ENCODE measurements at regions not wholly inside any gene's neighbourhood (a gene's known extent, or its start where the extent isn't known, plus 50 kb on each side); places are given as distances from the start of the nearest gene placed in this dataset.

DNA sequence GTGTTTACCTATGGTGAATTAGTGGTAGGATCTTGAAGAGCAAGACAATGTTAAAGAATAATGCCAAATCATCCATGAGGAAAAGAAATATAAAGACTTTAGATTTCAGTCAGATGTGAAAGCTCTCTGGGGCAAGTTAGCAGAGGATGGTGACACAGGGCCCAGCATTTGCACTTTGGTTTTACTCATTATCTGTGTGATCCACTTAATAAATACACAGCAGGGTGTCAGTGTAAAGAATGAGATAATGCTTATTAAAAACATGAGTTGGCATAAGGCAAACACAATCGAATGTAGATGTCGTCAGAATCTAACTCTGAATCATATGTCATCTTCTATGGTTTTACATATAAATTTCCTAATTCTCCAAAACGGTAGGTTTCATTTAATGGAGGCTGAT, 130.4 kb upstream of the PREP start:
- TF ChIP-seq POLR2A (IDR thresholded peaks at IDR 0.05) (no peak), CTCF (IDR thresholded peaks at IDR 0.05 in 4 of 5, conservative IDR thresholded peaks at IDR 0.05 in 1 of 5) (no peak)

All from gastrocnemius medialis (tissue), 4 donors.